H9 (cell line): ENCODE measurements at regions not wholly inside any gene's neighbourhood (a gene's known extent, or its start where the extent isn't known, plus 50 kb on each side); places are given as distances from the start of the nearest gene placed in this dataset.

Experiments
- DNase-seq: peaks from one replicate; pipeline ENCODE4 v3.0.0-alpha.2; 2017
- H2AFZ ChIP-seq: one replicate; pipeline ENCODE4 v1.6.1; 2013; ENCODE audit warnings: mild to moderate bottlenecking, low read length, control low read depth, moderate library complexity
- H2AK5ac ChIP-seq: 2 replicates; pipeline ENCODE4 v1.6.1; 2013; ENCODE audit warnings: low read length, control low read depth, mixed read lengths; ENCODE audit not compliant: insufficient read length
- H2BK120ac ChIP-seq: one replicate; pipeline ENCODE4 v1.6.1; 2013; ENCODE audit warnings: low read depth, mild to moderate bottlenecking, low read length, control low read depth, inconsistent platforms; ENCODE audit not compliant: poor library complexity, severe bottlenecking
- H2BK12ac ChIP-seq: 2 replicates; pipeline ENCODE4 v1.6.1; 2013; ENCODE audit warnings: low read length, control low read depth, mixed read lengths, low read depth; ENCODE audit not compliant: insufficient read length
- H2BK15ac ChIP-seq: 2 replicates; pipeline ENCODE4 v1.6.1; 2013; ENCODE audit warnings: low read depth, low read length, control low read depth
- H2BK20ac ChIP-seq: one replicate; pipeline ENCODE4 v1.6.1; 2013; ENCODE audit warnings: low read depth, mild to moderate bottlenecking, low read length, control low read depth, inconsistent platforms; ENCODE audit not compliant: poor library complexity, severe bottlenecking
- H2BK5ac ChIP-seq: 2 replicates; pipeline ENCODE4 v1.6.1; 2013; ENCODE audit warnings: low read length, control low read depth, mixed read lengths; ENCODE audit not compliant: insufficient read length
- H3K14ac ChIP-seq: 2 replicates; pipeline ENCODE4 v1.6.1; 2013; ENCODE audit warnings: low read length, control low read depth; ENCODE audit not compliant: insufficient read depth
- H3K18ac ChIP-seq: 2 replicates; pipeline ENCODE4 v1.6.1; 2013; ENCODE audit warnings: low read depth, mild to moderate bottlenecking, mixed read lengths, low read length, control low read depth; ENCODE audit not compliant: insufficient read length
- H3K23ac ChIP-seq: 2 replicates; pipeline ENCODE4 v1.6.1; 2013; ENCODE audit warnings: low read length, control low read depth, mixed read lengths, low read depth; ENCODE audit not compliant: insufficient read length
- H3K23me2 ChIP-seq: 2 replicates; pipeline ENCODE4 v1.6.1; 2013; ENCODE audit warnings: low read depth, mild to moderate bottlenecking, mixed read lengths, low read length, control low read depth; ENCODE audit not compliant: insufficient read length, poor library complexity, severe bottlenecking
- H3K27ac ChIP-seq: 2 replicates; pipeline ENCODE4 v1.5.1; 2013; ENCODE audit warnings: low read length, control low read depth, mixed read lengths, low read depth; ENCODE audit not compliant: insufficient read length
- H3K27me3 ChIP-seq: 2 replicates; pipeline ENCODE4 v1.6.1; 2013; ENCODE audit warnings: low read length, control low read depth, inconsistent platforms; ENCODE audit not compliant: insufficient read depth
- H3K4ac ChIP-seq: 2 replicates; pipeline ENCODE4 v1.6.1; 2013; ENCODE audit warnings: low read depth, mild to moderate bottlenecking, control low read depth, inconsistent platforms, low read length, moderate library complexity
- H3K4me1 ChIP-seq: 2 replicates; pipeline ENCODE4 v1.6.1; 2013; ENCODE audit warnings: low read length, control low read depth, inconsistent platforms; ENCODE audit not compliant: insufficient read depth
- H3K4me2 ChIP-seq: 2 replicates; pipeline ENCODE4 v1.6.1; 2013; ENCODE audit warnings: low read length, control low read depth, mixed read lengths; ENCODE audit not compliant: insufficient read length, insufficient read depth
- H3K56ac ChIP-seq: 2 replicates; pipeline ENCODE4 v1.6.1; 2013; ENCODE audit warnings: low read depth, mild to moderate bottlenecking, mixed read lengths, low read length, control low read depth; ENCODE audit not compliant: insufficient read length
- H3K79me1 ChIP-seq: 2 replicates; pipeline ENCODE4 v1.6.1; 2013; ENCODE audit warnings: low read depth, mild to moderate bottlenecking, moderate library complexity, low read length, control low read depth, inconsistent platforms; ENCODE audit not compliant: insufficient read depth, poor library complexity, severe bottlenecking
- H3K79me2 ChIP-seq: 2 replicates; pipeline ENCODE4 v1.6.1; 2013; ENCODE audit warnings: low read length, control low read depth, inconsistent platforms; ENCODE audit not compliant: insufficient read depth
- H3K9ac ChIP-seq: 2 replicates; pipeline ENCODE4 v1.6.1; 2013; ENCODE audit warnings: low read length, control low read depth, mixed read lengths; ENCODE audit not compliant: insufficient read length; ENCODE audit errors: extremely low read depth
- H3K9me3 ChIP-seq: one replicate; pipeline ENCODE4 v1.6.1; 2013; ENCODE audit warnings: low read depth, low read length, inconsistent platforms; ENCODE audit not compliant: control insufficient read depth
- H3T11ph ChIP-seq: one replicate; pipeline ENCODE4 v1.6.1; 2013; ENCODE audit warnings: mild to moderate bottlenecking, low read length, control low read depth, inconsistent platforms
- H4K20me1 ChIP-seq: one replicate; pipeline ENCODE4 v1.6.1; 2013; ENCODE audit not compliant: control insufficient read depth, insufficient read length, insufficient read depth
- H4K5ac ChIP-seq: 2 replicates; pipeline ENCODE4 v1.6.1; 2013; ENCODE audit warnings: low read depth, mild to moderate bottlenecking, mixed read lengths, low read length, control low read depth; ENCODE audit not compliant: insufficient read length
- H4K8ac ChIP-seq: replicated peaks from 2 replicates; pipeline ENCODE4 v1.6.1; 2013; ENCODE audit warnings: low read length, control low read depth, mixed read lengths, low read depth; ENCODE audit not compliant: insufficient read length
- H4K91ac ChIP-seq: 2 replicates; pipeline ENCODE4 v1.6.1; 2013; ENCODE audit warnings: low read depth, mild to moderate bottlenecking, moderate library complexity, mixed read lengths, low read length, control low read depth; ENCODE audit not compliant: insufficient read length
- H3K27ac Mint-ChIP-seq, 3 experiments: 2 replicates in 2 of 3; 3 replicates in 1 of 3; pipeline ENCODE4 v1.8.0; 2020 to 2021; ENCODE audit warnings: mixed read lengths in 3 of 3, mild to moderate bottlenecking in 1 of 3, moderate library complexity in 1 of 3
- H3K27me3 Mint-ChIP-seq: 2 replicates; pipeline ENCODE4 v1.8.0; 2021; ENCODE audit warnings: low read depth, mild to moderate bottlenecking, moderate library complexity, mixed read lengths
- H3K36me3 Mint-ChIP-seq, 3 experiments: 2 replicates in 2 of 3; 3 replicates in 1 of 3; pipeline ENCODE4 v1.8.0; 2020 to 2021; ENCODE audit warnings: low read depth in 3 of 3, mixed read lengths in 3 of 3; ENCODE audit not compliant: insufficient read depth in 1 of 3
- H3K4me1 Mint-ChIP-seq, 2 experiments: 2 replicates each; pipeline ENCODE4 v1.8.0; 2020; ENCODE audit warnings: mixed read lengths in 2 of 2
- H3K4me3 Mint-ChIP-seq, 2 experiments: 2 replicates in 1 of 2; 3 replicates in 1 of 2; pipeline ENCODE4 v1.8.0; 2020 to 2021; ENCODE audit warnings: mild to moderate bottlenecking in 2 of 2, mixed read lengths in 2 of 2, moderate library complexity in 1 of 2
- H3K9me3 Mint-ChIP-seq, 2 experiments: 2 replicates in 1 of 2; 3 replicates in 1 of 2; pipeline ENCODE4 v1.8.0; 2020; ENCODE audit warnings: mild to moderate bottlenecking in 2 of 2, mixed read lengths in 2 of 2, moderate library complexity in 1 of 2
- CTCF ChIP-seq: fragments of 200-600 bp; sonication (generic); conservative IDR thresholded peaks from 3 replicates; pipeline ENCODE4 v1.8.0; 2021; ENCODE audit warnings: antibody characterized with exemption, mild to moderate bottlenecking
- WGBS: extraction: QIAGEN DNeasy Blood & Tissue Kit; methylation state at CpG from one replicate; pipeline ENCODE4 v1.1.7; 2013; ENCODE audit warnings: missing lambda C conversion rate, low lambda C conversion rate, mixed read lengths; ENCODE audit not compliant: insufficient read length; ENCODE audit errors: extremely low coverage; 5-methylcytosine and 5-hydroxymethylcytosine counted together

GRCh38 chrX:49753691-49754090 is 57.9 kb upstream of the PAGE1 start:
- no peaks in the 10 kb centered on the region for H3K79me2 ChIP-seq
- no peak overlapping the region for H2AK5ac ChIP-seq
- no peak overlapping the region for H3K18ac ChIP-seq
- no peak overlapping the region for H2AFZ ChIP-seq
- no peaks in the 10 kb centered on the region for H3K4me1 ChIP-seq
- H3K4me3 Mint-ChIP-seq = no peak overlapping the region
- H3K9ac ChIP-seq = no peak overlapping the region
- H4K20me1 ChIP-seq = no peaks in the 10 kb centered on the region
- peaks cover 30% of the 10 kb centered on the region for H3K9me3 ChIP-seq
- H3K27ac Mint-ChIP-seq = no peak overlapping the region
- no peak overlapping the region for H3T11ph ChIP-seq
- H2BK15ac ChIP-seq = no peak overlapping the region
- H3K56ac ChIP-seq = no peak overlapping the region
- no peak for TF ChIP-seq CTCF
- H3K9me3 Mint-ChIP-seq = peaks cover 60 to 69% of the 10 kb centered on the region in 2 experiments
- DNase-seq = no peak
- H2BK5ac ChIP-seq = no peak overlapping the region
- no peak overlapping the region for H3K27ac ChIP-seq
- no peak overlapping the region for H3K23ac ChIP-seq
- H4K5ac ChIP-seq = no peak overlapping the region
- H3K14ac ChIP-seq = no peak overlapping the region
- H3K79me1 ChIP-seq = no peaks in the 10 kb centered on the region
- no peaks in the 10 kb centered on the region for H3K27me3 ChIP-seq
- no peaks in the 10 kb centered on the region for H3K23me2 ChIP-seq
- peaks cover 3 to 4% of the 10 kb centered on the region in 2 experiments; a peak in 1 of 4 replicates for H3K4me1 Mint-ChIP-seq
- WGBS = no CpG with 5 or more reads among the region's 5 CpGs
- H2BK120ac ChIP-seq = no peak overlapping the region
- no peak overlapping the region for H2BK12ac ChIP-seq
- H3K4me2 ChIP-seq = no peak overlapping the region
- H4K91ac ChIP-seq = no peak overlapping the region
- no peak overlapping the region for H3K4ac ChIP-seq
- H3K27me3 Mint-ChIP-seq = no peaks in the 10 kb centered on the region
- no peak overlapping the region for H2BK20ac ChIP-seq
- H3K36me3 Mint-ChIP-seq = no peaks in the 10 kb centered on the region; a peak in 1 of 7 replicates
- no peak overlapping the region for H4K8ac ChIP-seq
